H54 (cell line): ENCODE measurements at regions not wholly inside any gene's neighbourhood (a gene's known extent, or its start where the extent isn't known, plus 50 kb on each side); places are given as distances from the start of the nearest gene placed in this dataset.
"Not testable (repeated sequence)": the region's sequence is repeated elsewhere in the genome, so short reads cannot be mapped to it uniquely, and the experiment has no call there.

Experiments used
- DNase-seq: peaks from one replicate; pipeline ENCODE4 v3.0.0; 2011; ENCODE audit warnings: low spot score, mixed read lengths; ENCODE audit not compliant: insufficient read length
- FAIRE-seq: peaks from 3 replicates; lab custom pipeline; 2011; peaks lifted over from hg19 to GRCh38; lab: Jason Lieb, UNC
- POLR2A ChIP-seq: IDR thresholded peaks from 2 replicates; pipeline ENCODE4 v1.6.1; 2011; ENCODE audit warnings: low read depth, mild to moderate bottlenecking, low read length

GRCh38 chr2:34174506-34174905 is 575.4 kb upstream of the FAM98A start:
- DNase-seq (no peak), FAIRE-seq (no peak)
- TF ChIP-seq POLR2A: no peak

- no peak for TF ChIP-seq POLR2A
- FAIRE-seq: no peak
- no peak for DNase-seq
Measured at GRCh38 chr2:34162231-34162630, 563.1 kb upstream of the FAM98A start.

GRCh38 chr2:34161549-34161948 is 562.5 kb upstream of the FAM98A start:
- FAIRE-seq (no peak), DNase-seq (no peak)
- no peak for TF ChIP-seq POLR2A

GRCh38 chr2:34159901-34160300 is 560.8 kb upstream of the FAM98A start:
- no peak for DNase-seq
- no peak for FAIRE-seq
- TF ChIP-seq POLR2A: no peak

GRCh38 chr2:34153484-34153883 is 554.4 kb upstream of the FAM98A start:
- FAIRE-seq (no peak), DNase-seq (no peak)
- TF ChIP-seq POLR2A: no peak

- DNase-seq: no peak
- no peak for TF ChIP-seq POLR2A
- no peak for FAIRE-seq
Measured at GRCh38 chr2:34147780-34148179, 548.7 kb upstream of the FAM98A start.

- no peak for TF ChIP-seq POLR2A
- DNase-seq: no peak
- no peak for FAIRE-seq
Measured at GRCh38 chr2:34143149-34143548, 544.0 kb upstream of the FAM98A start.

- DNase-seq, FAIRE-seq: not testable (repeated sequence)
Measured at GRCh38 chr2:34142531-34143008, 543.5 kb upstream of the FAM98A start.

GRCh38 chr2:34133065-34133464 is 534.0 kb upstream of the FAM98A start:
- not testable (repeated sequence) for DNase-seq, FAIRE-seq

GRCh38 chr2:34126279-34126678 is 527.2 kb upstream of the FAM98A start:
- FAIRE-seq (no peak), DNase-seq (no peak)
- no peak for TF ChIP-seq POLR2A

- no peak for DNase-seq
- FAIRE-seq: no peak
- TF ChIP-seq POLR2A: no peak
Measured at GRCh38 chr2:34123996-34124785, 525.1 kb upstream of the FAM98A start.

GRCh38 chr2:34121076-34121475 is 522.0 kb upstream of the FAM98A start:
- DNase-seq: no peak
- no peak for TF ChIP-seq POLR2A
- FAIRE-seq: no peak

GRCh38 chr2:34115076-34115475 is 516.0 kb upstream of the FAM98A start:
- FAIRE-seq (no peak), DNase-seq (no peak)
- no peak for TF ChIP-seq POLR2A

GRCh38 chr2:34112161-34112560 is 513.1 kb upstream of the FAM98A start:
- no peak for FAIRE-seq
- TF ChIP-seq POLR2A: no peak
- DNase-seq: no peak

GRCh38 chr2:34110392-34110791 is 511.3 kb upstream of the FAM98A start:
- no peak for DNase-seq
- no peak for FAIRE-seq
- TF ChIP-seq POLR2A: no peak
